ENCODE measurements at regions not wholly inside any gene's neighbourhood (a gene's known extent, or its start where the extent isn't known, plus 50 kb on each side); places are given as distances from the start of the nearest gene placed in this dataset.
"Not testable (repeated sequence)": the region's sequence is repeated elsewhere in the genome, so short reads cannot be mapped to it uniquely, and the experiment has no call there.

DNA sequence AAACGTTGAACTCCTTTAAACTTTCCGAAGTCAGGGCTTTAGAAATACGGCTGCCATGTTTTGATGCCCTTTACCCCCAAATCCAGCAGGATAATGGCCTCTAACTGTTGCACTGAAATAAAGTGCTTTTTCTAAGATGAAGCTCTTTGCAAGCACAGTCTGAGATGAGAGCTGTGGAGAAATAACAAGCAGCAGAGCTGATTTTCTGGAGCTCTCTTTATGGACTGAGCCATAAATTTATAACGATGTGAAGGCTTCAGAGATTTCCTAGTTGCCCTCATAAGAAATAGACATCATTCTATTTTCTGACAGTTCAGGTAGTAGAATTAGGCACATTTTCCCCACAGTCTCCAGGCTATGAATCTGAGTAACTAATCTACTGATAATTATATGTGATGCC, 567.3 kb downstream of the PDHA2 start:
- no peaks in the 10 kb centered on the region for H3K4me1 ChIP-seq (ENCODE audit: control insufficient read depth, insufficient read depth, low read length)
- no peak overlapping the region for H3K27ac ChIP-seq (ENCODE audit: low read depth, low read length)
- no peak overlapping the region for H3K4me3 ChIP-seq (ENCODE audit: low read depth, low read length)
- H3K9me3 ChIP-seq (ENCODE audit: control insufficient read depth, insufficient read depth, low read length): no peaks in the 10 kb centered on the region
- no peaks in the 10 kb centered on the region for H3K36me3 ChIP-seq (ENCODE audit: control insufficient read depth, insufficient read depth, low read length)
- H3K9ac ChIP-seq (ENCODE audit: low read depth, low read length): no peak overlapping the region
- H3K27me3 ChIP-seq (ENCODE audit: control insufficient read depth, insufficient read depth, low read length): no peaks in the 10 kb centered on the region

DNA sequence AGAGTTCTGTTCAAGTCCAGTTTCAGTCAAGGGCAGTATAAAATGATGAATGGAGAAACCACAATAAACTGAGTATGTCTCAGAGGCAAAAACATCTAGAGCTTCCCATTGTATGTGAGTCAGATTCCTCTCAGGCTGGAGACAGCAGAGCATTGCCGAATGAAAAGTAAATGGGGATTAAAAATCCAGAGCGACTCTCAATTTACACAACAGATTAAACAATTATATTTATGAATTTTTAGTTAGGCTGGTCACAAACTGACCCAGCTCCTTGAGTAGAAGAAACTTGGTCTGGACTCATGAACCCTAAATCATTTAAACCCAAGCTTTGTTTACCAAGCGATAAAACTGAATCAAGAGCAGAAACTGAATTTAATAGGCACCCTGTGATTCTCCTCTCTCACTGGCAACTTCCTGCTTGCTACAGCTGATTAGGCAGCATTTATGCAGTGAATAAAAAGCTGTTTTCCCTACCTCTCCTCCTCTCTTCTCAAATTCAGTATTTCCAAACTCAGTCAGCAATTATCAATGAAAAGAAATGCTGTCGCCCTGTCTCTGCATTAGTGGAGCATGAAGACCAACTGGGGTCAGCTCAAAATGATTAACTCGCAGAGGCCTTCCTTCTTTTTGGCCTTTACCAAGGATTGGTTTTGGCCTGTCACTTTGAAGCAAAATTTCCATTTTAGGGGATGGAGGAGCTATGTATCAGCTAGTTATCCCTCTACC, 568.0 kb downstream of the PDHA2 start:
- H3K36me3 ChIP-seq (ENCODE audit: control insufficient read depth, insufficient read depth, low read length): no peaks in the 10 kb centered on the region
- no peak overlapping the region for H3K4me3 ChIP-seq (ENCODE audit: low read depth, low read length)
- no peak overlapping the region for H3K27ac ChIP-seq (ENCODE audit: low read depth, low read length)
- no peaks in the 10 kb centered on the region for H3K4me1 ChIP-seq (ENCODE audit: control insufficient read depth, insufficient read depth, low read length)
- H3K9ac ChIP-seq (ENCODE audit: low read depth, low read length): no peak overlapping the region
- no peaks in the 10 kb centered on the region for H3K9me3 ChIP-seq (ENCODE audit: control insufficient read depth, insufficient read depth, low read length)
- H3K27me3 ChIP-seq (ENCODE audit: control insufficient read depth, insufficient read depth, low read length): no peaks in the 10 kb centered on the region

DNA sequence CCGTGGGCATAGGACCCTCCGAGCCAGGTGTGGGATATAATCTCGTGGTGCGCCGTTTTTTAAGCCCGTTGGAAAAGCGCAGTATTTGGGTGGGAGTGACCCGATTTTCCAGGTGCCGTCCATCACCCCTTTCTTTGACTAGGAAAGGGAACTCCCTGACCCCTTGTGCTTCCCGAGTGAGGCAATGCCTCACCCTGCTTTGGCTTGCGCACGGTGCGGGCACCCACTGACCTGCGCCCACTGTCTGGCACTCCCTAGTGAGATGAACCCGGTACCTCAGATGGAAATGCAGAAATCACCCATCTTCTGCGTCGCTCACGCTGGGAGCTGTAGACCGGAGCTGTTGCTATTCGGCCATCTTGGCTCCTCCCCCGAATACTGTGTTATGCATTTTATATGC, 575.0 kb downstream of the PDHA2 start:
- not testable (repeated sequence) for H3K36me3 ChIP-seq (ENCODE audit: control insufficient read depth, insufficient read depth, low read length); H3K27me3 ChIP-seq (ENCODE audit: control insufficient read depth, insufficient read depth, low read length); H3K4me3 ChIP-seq (ENCODE audit: low read depth, low read length); H3K27ac ChIP-seq (ENCODE audit: low read depth, low read length); H3K9ac ChIP-seq (ENCODE audit: low read depth, low read length); H3K9me3 ChIP-seq (ENCODE audit: control insufficient read depth, insufficient read depth, low read length); H3K4me1 ChIP-seq (ENCODE audit: control insufficient read depth, insufficient read depth, low read length)

DNA sequence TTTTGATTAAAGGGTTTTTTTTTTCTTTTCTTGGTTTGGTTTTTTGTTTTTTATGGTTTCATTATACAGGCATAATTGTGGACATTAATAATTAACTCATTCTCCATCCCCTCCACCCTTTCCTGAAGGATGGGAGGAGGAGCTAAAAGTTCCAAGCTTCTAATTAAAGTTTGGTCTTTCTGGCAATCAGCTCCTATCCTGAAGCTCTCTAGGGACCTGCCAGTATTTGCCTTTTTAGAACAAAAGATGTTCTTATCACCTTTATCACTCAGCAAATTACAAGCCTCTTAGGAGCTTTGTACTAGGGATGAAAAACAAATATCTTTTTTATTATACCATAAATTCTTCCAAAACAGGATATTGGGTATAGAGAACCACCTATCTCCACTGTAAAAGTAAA, 589.8 kb downstream of the PDHA2 start:
- Histone ChIP-seq H3K4me3 (ENCODE audit: low read depth, low read length) (no peak overlapping the region), H3K36me3 (ENCODE audit: control insufficient read depth, insufficient read depth, low read length) (no peaks in the 10 kb centered on the region), H3K27ac (ENCODE audit: low read depth, low read length) (no peak overlapping the region), H3K9me3 (ENCODE audit: control insufficient read depth, insufficient read depth, low read length) (no peaks in the 10 kb centered on the region), H3K27me3 (ENCODE audit: control insufficient read depth, insufficient read depth, low read length) (no peaks in the 10 kb centered on the region), H3K4me1 (ENCODE audit: control insufficient read depth, insufficient read depth, low read length) (no peaks in the 10 kb centered on the region), H3K9ac (ENCODE audit: low read depth, low read length) (no peak overlapping the region)

- no peaks in the 10 kb centered on the region for H3K4me1 ChIP-seq (ENCODE audit: control insufficient read depth, insufficient read depth, low read length)
- no peaks in the 10 kb centered on the region for H3K9me3 ChIP-seq (ENCODE audit: control insufficient read depth, insufficient read depth, low read length)
- no peaks in the 10 kb centered on the region for H3K27me3 ChIP-seq (ENCODE audit: control insufficient read depth, insufficient read depth, low read length)
- no peak overlapping the region for H3K4me3 ChIP-seq (ENCODE audit: low read depth, low read length)
- no peak overlapping the region for H3K27ac ChIP-seq (ENCODE audit: low read depth, low read length)
- H3K36me3 ChIP-seq (ENCODE audit: control insufficient read depth, insufficient read depth, low read length): no peaks in the 10 kb centered on the region
- H3K9ac ChIP-seq (ENCODE audit: low read depth, low read length): no peak overlapping the region
Measured at GRCh38 chr4:96431094-96431493, 591.2 kb downstream of the PDHA2 start.

GRCh38 chr4:96448315-96448872, 608.5 kb downstream of the PDHA2 start:
- Histone ChIP-seq H3K4me1 (ENCODE audit: control insufficient read depth, insufficient read depth, low read length) (no peaks in the 10 kb centered on the region), H3K27ac (ENCODE audit: low read depth, low read length) (no peak overlapping the region), H3K27me3 (ENCODE audit: control insufficient read depth, insufficient read depth, low read length) (no peaks in the 10 kb centered on the region), H3K9ac (ENCODE audit: low read depth, low read length) (no peak overlapping the region), H3K9me3 (ENCODE audit: control insufficient read depth, insufficient read depth, low read length) (peaks cover 46% of the 10 kb centered on the region), H3K36me3 (ENCODE audit: control insufficient read depth, insufficient read depth, low read length) (no peaks in the 10 kb centered on the region), H3K4me3 (ENCODE audit: low read depth, low read length) (no peak overlapping the region)

DNA sequence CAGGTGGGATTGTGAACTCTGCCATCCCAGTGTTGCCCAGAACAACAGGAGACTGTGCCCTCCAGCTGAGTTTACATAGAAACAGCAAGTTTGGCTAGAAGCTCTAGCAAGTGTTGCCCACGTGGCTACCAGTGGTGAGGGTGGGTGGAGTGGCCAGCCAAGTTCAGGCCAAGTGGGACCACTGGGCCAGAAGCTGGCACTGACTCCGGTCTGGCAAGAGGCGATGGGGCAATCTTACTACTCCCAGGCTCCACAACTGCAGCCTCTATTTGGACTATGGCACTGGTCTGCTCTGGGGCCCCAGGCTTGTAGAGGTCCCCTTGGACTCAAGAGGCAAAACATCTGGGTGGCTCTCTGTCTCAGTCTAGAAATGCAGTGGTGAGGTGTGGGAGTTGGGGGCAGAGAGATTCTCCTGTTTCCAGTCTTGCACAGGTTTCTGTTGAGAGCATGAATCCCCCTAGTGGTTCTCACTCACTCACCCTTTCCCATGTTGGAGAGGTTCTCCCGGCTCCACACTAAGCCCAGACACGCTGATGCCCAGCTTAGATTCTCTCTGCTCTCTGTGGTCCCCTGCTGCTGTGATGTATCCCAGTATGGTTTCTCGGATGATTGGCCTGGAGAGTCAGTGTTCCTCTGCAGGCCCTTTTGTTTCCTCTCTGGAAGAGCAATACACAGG, 615.3 kb downstream of the PDHA2 start:
- no peaks in the 10 kb centered on the region for H3K4me1 ChIP-seq (ENCODE audit: control insufficient read depth, insufficient read depth, low read length)
- peaks cover 13% of the 10 kb centered on the region; the same call in 1 of the 2 replicates for H3K9me3 ChIP-seq (ENCODE audit: control insufficient read depth, insufficient read depth, low read length)
- H3K27me3 ChIP-seq (ENCODE audit: control insufficient read depth, insufficient read depth, low read length): no peaks in the 10 kb centered on the region
- no peak overlapping the region for H3K9ac ChIP-seq (ENCODE audit: low read depth, low read length)
- no peaks in the 10 kb centered on the region for H3K36me3 ChIP-seq (ENCODE audit: control insufficient read depth, insufficient read depth, low read length)
- H3K4me3 ChIP-seq (ENCODE audit: low read depth, low read length): no peak overlapping the region
- no peak overlapping the region for H3K27ac ChIP-seq (ENCODE audit: low read depth, low read length)

- H3K4me1 ChIP-seq (ENCODE audit: control insufficient read depth, insufficient read depth, low read length); H3K9me3 ChIP-seq (ENCODE audit: control insufficient read depth, insufficient read depth, low read length); H3K9ac ChIP-seq (ENCODE audit: low read depth, low read length); H3K4me3 ChIP-seq (ENCODE audit: low read depth, low read length); H3K27me3 ChIP-seq (ENCODE audit: control insufficient read depth, insufficient read depth, low read length); H3K27ac ChIP-seq (ENCODE audit: low read depth, low read length); H3K36me3 ChIP-seq (ENCODE audit: control insufficient read depth, insufficient read depth, low read length): not testable (repeated sequence)
Measured at GRCh38 chr4:96458031-96458430, 618.1 kb downstream of the PDHA2 start.

DNA sequence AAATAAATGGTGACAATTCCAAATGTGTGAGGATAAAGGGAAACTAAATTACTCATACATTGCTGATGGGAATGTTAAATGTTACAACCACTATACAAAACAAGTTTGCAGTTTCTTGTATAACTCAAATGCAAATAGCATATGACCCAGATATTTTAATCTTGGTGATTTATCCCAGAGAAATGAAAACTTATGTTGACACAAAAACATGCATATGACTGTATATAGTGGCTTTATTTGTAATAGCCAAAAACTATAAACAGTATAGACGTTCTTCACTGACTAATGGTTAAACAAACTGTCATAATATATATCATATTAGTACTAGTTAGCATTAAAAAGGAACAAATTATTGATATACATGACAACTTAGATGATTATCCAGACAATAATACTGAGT, 619.2 kb downstream of the PDHA2 start:
- Histone ChIP-seq H3K4me3 (ENCODE audit: low read depth, low read length) (no peak overlapping the region), H3K9me3 (ENCODE audit: control insufficient read depth, insufficient read depth, low read length) (no peaks in the 10 kb centered on the region), H3K36me3 (ENCODE audit: control insufficient read depth, insufficient read depth, low read length) (no peaks in the 10 kb centered on the region), H3K27ac (ENCODE audit: low read depth, low read length) (no peak overlapping the region), H3K4me1 (ENCODE audit: control insufficient read depth, insufficient read depth, low read length) (no peaks in the 10 kb centered on the region), H3K9ac (ENCODE audit: low read depth, low read length) (no peak overlapping the region), H3K27me3 (ENCODE audit: control insufficient read depth, insufficient read depth, low read length) (no peaks in the 10 kb centered on the region)

DNA sequence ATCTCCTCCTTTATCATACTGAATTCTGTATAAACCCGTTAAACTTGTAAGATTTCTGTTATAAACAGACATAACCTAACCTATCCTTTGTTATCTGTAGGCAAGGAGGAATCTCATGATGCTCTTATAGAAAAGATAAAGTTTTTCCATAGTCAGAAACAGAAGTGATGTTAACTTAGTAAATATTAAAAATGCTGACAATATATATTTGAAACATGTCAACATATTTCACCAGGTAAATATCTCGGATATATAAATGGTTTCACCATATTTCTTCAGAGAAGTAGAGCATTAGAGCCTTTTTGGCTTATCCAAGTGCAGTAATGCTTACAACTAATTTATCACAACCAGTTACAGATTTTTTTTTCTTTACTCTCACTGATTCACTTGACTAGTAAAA, 625.9 kb downstream of the PDHA2 start:
- Histone ChIP-seq H3K36me3 (ENCODE audit: control insufficient read depth, insufficient read depth, low read length) (no peaks in the 10 kb centered on the region), H3K27me3 (ENCODE audit: control insufficient read depth, insufficient read depth, low read length) (no peaks in the 10 kb centered on the region), H3K4me3 (ENCODE audit: low read depth, low read length) (no peak overlapping the region), H3K4me1 (ENCODE audit: control insufficient read depth, insufficient read depth, low read length) (no peaks in the 10 kb centered on the region), H3K27ac (ENCODE audit: low read depth, low read length) (no peak overlapping the region), H3K9me3 (ENCODE audit: control insufficient read depth, insufficient read depth, low read length) (peaks cover 26% of the 10 kb centered on the region), H3K9ac (ENCODE audit: low read depth, low read length) (no peak overlapping the region)

Data from HUES48 (cell line).